ENCODE measurements at regions not wholly inside any gene's neighbourhood (a gene's known extent, or its start where the extent isn't known, plus 50 kb on each side); places are given as distances from the start of the nearest gene placed in this dataset.
"Not testable (repeated sequence)": the region's sequence is repeated elsewhere in the genome, so short reads cannot be mapped to it uniquely, and the experiment has no call there.

DNA sequence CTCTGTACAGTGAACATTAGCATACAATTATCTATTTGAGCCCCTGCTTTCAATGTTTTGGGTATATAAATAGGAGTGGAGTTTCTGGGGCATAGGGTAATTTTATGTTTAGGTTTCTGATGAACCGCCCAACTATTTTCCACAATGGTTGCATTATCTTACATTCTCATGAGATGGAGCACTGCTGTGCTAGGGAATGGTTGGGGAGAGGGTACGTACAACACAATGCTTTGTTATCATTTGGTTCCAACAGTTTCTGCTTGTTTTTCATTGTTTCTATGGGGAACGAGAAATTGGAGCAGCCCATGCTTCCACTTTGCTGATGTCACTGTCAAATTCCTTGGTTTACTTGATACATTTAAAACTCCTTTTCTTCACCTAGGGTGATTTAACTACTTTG is 1115.3 kb downstream of the REEP3 start:
- DNase-seq (ENCODE audit: low read depth in 2 of 2, low spot score in 1 of 2): no peak

DNA sequence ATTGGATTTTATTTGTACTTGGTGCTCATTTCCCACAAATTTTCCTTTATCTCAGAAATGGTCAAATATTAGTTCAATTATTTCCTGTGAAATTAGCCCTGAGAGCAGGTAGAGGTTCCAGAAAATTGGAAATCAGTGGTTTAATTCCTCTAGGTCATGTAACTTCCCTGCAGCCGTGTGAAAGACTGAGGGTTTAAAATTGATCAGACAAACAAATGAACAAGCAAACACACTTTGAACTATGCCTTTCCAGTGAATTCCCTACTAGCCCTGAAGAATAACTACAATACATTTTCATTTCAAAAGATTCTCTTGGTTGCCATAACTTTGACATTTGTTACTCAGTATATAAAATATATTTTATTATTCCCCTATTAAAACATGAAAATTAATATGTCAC is 1116.7 kb downstream of the REEP3 start:
- no peak for DNase-seq (ENCODE audit: low read depth in 2 of 2, low spot score in 1 of 2)

DNA sequence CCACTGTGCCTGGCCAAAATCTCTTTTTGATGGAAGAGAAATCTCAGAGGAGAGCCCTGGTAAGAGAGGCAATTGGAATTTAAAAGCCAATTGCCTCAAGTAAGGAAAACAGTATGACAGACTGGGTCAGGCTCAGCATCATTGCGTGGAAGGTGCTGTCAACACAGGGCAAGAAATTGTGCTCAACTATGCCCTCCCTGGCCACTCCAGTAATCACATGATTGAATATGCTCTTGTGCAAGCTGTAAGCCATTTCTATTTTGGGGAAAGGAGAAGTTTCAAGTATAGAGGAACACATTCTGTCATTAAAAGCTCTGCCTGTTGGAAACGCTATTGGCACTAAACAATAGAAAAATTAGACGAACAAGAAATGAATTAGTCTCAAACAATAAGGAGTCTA is 1127.7 kb downstream of the REEP3 start:
- no peak for DNase-seq (ENCODE audit: low read depth in 2 of 2, low spot score in 1 of 2)

DNA sequence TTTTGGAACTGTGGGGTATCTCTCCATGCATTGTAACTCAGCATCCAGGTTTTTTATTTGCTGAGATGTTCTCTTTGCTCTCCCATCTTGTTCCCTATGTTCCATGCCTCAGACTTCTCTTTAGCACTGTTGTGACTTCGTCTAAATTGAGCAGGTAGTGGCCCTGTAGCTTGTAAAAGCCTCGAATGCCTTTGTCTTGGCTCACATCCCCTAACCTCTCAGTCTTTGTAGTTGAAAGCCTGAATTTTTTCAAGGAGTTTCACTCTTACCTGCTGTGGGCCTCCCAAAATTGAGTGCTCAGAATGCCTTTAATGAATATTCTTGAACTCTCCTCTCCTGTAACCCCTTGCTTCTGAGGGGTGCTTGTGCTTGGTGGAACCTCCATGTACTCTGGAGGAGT is 1137.3 kb downstream of the REEP3 start:
- DNase-seq (ENCODE audit: low read depth in 2 of 2, low spot score in 1 of 2): no peak

DNA sequence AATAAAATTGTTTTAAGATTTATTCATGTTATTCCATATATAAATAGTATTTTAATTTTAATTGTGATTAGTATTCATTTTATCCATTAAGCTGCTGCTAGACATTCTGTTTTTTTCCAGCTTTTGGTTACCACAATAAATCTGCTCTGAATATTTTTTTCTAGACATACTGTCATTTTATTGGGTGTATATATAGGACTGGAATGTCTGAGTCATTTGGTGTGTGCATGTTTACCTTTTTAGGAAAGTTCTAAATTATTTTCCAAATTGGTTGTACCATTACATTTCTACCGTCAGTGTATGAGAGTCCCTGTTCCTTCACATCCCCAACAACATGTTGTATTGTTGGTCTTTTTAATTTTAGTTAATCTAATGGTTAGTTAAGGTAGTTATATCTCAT is 1138.1 kb downstream of the REEP3 start:
- DNase-seq (ENCODE audit: low read depth in 2 of 2, low spot score in 1 of 2): no peak

DNA sequence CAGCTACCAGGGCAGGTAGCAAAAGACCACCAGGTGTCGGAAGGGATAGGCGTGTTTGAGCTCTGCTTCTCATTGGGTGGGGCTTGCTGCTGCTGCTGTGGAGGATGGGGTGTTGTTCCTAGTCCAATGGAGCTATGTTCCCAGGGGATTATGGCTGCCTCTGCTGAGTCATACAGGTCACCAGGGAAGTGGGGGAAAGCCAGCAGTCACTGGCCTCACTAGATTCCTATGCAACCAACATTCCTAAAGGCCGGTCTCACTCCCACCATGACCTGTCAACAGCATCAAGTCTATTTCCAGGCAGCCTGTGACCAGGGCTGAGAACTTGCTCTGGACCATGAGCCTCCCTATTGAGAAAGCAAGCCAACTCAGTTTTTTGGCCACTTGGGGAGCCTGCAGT is 1160.8 kb downstream of the REEP3 start:
- no peak for DNase-seq (ENCODE audit: low read depth in 2 of 2, low spot score in 1 of 2)

DNA sequence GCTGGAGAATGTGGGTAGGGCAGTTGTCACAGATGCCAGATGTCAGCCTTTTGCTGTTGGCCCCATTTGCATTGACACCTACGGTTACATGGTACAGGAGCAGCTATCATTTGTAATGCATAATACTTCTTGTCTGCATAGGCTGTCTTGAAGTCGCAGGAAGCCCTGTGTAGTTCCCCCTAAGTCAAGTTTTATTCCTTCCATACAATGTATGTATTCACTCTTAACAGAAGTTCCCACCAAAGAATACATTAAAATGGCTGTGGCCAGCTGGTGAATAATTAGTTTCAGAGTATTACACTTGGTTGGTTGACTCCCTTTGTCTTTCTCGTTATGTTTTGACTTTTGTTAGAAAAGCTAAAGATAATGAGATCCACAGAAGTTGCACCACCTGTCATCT is 1169.0 kb downstream of the REEP3 start:
- DNase-seq (ENCODE audit: low read depth in 2 of 2, low spot score in 1 of 2): no peak

DNA sequence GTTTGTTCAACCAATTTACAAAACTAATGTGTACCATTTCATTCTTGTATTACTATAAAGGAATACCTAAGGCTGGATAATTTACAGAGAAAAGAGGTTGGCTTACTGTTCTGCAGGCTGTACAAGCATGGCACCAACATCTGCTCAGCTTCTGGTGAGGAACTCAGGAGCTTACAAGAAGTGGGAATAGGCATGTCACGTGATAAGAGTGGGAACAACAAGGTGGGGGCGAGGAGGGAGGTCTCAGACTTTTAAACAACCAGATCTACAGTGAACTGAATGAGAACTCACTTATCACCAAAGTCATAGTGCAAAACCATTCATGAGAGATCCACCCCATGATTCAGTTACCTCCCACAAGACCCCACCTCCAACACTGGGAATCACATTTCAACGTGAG is 1178.0 kb downstream of the REEP3 start:
- DNase-seq (ENCODE audit: low read depth in 2 of 2, low spot score in 1 of 2): no peak

DNA sequence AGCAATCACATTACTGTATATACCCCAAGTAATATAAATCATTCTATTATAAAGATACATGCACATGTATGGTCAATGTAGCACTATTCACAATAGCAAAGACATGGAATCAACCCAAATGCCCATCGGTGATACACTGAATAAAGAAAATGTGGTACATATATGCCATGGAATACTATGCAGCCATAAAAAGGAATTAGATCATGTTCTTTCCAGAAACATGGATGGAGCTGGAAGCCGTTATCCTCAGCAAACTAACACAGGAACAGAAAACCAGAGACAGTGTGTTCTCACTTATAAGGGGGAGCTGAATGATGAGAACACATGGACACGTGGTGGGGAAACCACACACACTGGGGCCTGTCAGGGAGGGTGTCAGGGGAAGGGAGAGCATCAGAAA is 1180.9 kb downstream of the REEP3 start:
- DNase-seq (ENCODE audit: low read depth in 2 of 2, low spot score in 1 of 2): not testable (repeated sequence)

DNA sequence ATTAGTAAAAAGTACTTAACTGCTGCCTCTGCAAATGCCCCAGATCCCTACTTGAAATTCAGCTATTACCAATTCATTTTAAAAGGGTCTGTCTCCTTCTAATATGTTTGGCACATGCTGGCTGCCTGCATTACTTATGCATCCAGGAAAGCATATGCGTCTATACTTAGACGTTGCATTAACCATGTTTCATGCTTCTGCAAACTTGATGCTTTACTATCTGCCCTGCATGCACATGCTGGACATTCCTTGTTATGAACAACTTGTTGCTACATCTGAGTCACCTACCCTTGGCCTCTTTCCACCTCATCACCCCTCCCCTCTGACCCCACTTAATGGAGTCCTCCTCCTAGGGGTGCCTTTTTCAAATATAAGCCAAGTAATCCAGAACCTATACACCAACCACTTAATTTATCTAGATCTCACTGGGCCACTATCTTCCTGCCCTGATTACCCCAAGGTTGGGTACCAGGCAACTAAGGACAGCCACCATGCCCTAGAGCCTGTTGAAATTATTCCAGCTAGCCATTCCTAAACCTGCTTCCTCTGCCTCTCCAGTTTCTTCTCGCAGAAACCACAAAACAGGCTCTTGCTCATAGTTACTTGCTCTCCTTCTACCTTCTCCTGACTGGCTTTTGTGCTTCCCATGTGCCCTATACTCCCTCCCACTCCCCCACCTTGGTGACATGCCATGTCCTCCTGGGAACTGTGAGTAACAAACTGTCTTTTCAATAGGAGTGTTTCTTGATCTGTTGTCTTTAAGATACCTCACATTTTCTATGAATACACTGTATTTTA is 1187.9 kb downstream of the REEP3 start:
- no peak for DNase-seq (ENCODE audit: low read depth in 2 of 2, low spot score in 1 of 2)

DNA sequence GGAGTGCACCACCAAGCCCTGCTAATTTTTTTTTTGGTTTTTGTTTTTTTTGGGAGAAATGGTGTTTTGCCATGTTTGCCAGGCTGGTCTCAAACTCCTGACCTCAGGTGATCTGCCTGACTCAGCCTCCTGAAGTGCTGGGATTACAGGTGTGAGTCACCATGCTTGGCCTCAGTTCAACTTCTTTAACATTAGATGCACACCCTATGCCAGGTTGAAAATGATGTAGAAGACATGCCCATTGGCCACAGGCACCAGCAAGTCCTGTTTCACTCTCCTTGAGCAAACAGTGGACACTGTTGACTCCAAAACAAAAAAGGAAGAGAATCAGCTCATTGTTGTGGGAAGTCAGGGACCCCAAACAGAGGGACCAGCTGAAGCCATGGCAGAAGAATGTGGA is 1205.3 kb downstream of the REEP3 start:
- DNase-seq (ENCODE audit: low read depth in 2 of 2, low spot score in 1 of 2): no peak

DNA sequence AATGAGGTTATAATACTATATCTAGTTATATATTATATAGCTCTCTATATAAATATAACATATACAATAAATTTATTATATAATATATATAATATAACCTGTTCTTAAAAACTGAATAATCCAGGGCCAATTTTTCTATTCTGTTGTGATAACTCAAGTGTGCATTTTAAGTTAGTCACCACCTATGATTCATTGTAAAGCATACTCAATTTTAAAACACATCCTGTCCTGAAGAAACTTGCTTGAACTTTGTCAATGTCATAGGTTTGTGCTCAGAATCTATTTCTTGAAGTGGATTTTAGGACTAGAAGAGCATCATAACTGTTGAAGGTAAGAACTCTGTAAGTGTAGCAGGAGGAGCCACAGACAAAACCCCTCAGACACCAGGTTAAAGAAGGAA is 1209.8 kb downstream of the REEP3 start:
- DNase-seq (ENCODE audit: low read depth in 2 of 2, low spot score in 1 of 2): no peak

DNA sequence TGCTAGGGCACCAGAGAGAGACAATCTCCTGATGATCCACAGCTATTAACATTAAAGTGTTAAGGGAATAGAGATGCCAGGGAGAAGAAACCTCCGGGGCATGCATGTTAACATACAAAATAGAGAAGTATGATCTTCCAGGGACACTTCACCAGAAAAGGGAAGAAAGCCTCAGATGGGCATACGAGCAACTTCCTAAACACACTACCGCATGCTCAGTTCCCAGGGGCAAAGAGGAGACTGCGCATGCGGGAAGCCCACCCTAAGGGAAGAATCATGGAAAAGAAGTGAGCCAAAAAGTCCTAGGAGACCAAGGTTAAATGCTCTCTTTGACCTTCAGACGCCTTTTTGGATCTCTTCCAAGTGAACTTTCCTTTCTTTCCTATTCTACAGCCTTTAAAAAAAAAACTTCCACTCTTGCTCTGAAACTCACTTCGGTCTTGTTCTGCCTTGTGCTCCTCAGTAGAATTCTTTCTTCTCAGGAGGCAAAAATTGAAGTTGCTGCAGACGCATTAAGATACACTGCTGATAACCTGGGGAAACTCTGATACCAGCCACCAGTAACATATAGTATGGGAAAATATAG is 1211.3 kb downstream of the REEP3 start:
- no peak for DNase-seq (ENCODE audit: low read depth in 2 of 2, low spot score in 1 of 2)

DNA sequence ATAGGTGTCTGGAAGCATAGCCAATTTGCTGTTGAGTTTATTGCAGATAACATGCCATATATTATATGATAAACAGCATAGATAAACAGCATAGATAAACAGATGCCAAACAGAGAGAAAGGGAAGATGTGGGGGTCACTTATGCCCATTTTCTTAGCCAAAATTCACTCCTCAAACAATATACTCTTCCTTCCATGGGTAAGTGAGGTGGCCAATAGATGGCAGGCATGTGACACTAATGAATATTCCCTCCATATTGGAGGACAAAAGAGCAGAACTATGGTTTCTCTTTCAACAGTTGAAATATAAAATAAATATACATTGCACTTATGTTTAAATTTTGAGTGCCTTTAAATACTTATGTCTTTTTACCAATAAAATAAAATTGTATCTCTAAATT is 1212.8 kb downstream of the REEP3 start:
- no peak for DNase-seq (ENCODE audit: low read depth in 2 of 2, low spot score in 1 of 2)

DNA sequence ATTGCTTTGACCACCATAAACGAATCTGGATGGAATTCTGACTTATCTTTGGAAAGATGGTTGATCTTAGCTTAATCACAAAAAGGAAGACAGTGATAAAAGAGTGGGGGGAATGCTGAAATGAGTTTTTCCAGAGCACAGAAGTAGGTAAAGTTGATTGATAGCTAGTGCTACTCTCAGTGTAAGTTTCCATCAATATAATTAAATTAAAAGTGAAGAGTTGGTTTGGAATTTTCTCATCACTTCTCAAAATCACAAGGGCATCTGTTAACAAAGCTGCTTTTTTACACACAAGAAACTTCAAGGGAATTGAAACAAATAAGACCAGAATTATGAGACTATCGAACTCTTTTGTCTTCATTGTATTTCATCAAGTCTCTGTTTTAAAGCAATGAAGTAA is 1217.3 kb downstream of the REEP3 start:
- no peak for DNase-seq (ENCODE audit: low read depth in 2 of 2, low spot score in 1 of 2)

DNA sequence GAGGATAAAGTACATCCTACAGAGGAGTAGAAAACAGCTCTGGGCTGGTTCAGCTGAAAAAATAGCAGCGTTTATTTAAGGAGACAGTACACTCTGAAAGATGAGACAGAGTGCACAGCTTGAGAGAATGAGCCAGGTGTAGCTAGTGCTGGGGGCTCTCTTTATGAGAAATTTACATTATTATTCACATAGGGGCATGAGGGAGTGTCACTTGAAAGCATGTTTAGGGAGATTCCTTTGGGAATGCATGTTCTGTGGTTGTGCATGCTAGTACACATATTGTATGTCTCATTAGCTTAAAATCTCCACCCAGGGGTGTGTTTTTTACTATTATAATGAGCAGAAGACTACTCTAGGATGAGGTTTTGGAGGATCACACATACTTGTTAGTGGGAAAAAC is 1224.4 kb downstream of the REEP3 start:
- DNase-seq (ENCODE audit: low read depth in 2 of 2, low spot score in 1 of 2): no peak

DNA sequence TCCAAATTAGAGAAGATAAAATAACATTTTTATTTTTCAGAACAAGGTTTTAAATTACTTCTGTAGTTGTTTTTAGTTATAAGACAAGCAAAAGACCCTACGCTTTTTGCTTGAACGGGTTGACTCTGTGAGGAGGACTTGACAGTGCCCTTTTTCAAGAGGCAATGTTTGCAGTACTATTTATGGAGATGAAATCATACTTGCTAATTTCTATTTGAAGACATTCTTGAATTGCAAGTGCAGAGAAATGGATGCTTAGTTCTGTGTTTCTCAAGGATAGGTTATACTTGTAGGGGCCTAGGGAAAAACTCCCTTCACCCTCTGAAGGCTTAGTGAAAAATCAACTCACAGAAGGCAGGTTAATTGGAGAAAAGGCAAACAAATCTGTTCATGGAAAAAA is 1229.5 kb downstream of the REEP3 start:
- DNase-seq (ENCODE audit: low read depth in 2 of 2, low spot score in 1 of 2): no peak

DNA sequence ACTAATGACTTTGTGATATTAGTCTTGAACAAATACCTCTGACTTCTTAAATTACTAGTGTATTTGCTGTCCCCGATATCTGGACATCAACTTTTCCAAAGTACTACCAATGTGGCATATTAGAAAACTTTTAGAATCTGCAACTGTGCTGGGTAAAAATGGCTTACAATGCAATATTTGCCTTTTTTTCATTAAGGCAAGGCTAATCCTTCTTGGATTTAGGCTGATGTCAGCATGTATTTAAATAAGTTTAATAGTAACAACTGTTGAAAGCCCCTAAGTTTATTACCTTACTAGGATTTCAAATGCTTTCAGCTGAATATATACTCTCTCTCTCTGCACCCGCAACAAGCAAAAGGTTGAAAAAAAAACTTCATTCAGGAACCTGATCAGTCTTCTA is 1232.3 kb downstream of the REEP3 start:
- DNase-seq (ENCODE audit: low read depth in 2 of 2, low spot score in 1 of 2): no peak

DNA sequence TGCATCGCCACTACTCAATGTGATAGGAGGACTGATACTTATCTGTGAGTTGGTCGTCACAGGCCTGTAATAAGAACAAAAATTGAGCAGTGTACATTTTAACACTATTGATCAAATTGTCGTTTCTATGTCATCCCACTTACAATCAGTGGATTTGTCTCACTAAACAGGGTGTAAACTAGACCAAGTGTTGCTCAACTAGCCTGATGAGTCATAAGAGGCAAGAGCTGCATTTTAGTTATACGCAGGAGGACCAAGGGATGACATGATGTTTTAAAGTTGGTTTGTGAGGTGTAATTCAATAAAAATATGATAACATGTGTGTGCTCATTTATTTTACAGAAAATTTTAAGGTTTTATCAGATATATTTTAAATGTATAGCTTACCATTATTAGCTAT is 1239.2 kb downstream of the REEP3 start:
- DNase-seq (ENCODE audit: low read depth in 2 of 2, low spot score in 1 of 2): no peak

DNA sequence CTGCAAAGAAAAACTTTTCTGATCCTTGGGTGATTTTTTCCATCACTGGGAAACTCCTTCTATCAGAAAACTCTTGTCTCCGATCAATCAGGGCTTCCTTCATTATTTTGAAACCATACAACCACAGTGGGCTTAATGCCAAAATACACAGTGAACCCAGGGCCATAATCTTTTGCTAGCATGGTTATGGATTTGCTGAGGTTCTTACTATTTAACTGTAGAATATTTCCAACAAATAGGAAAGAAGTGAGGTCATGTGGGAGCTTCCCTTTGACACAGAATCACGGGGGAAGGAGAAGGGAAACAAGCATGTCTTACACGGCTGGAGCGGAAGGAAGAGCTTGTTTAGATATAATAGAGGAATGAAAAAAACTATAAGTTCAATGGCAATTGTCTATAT is 1241.7 kb downstream of the REEP3 start:
- DNase-seq (ENCODE audit: low read depth in 2 of 2, low spot score in 1 of 2): no peak

DNA sequence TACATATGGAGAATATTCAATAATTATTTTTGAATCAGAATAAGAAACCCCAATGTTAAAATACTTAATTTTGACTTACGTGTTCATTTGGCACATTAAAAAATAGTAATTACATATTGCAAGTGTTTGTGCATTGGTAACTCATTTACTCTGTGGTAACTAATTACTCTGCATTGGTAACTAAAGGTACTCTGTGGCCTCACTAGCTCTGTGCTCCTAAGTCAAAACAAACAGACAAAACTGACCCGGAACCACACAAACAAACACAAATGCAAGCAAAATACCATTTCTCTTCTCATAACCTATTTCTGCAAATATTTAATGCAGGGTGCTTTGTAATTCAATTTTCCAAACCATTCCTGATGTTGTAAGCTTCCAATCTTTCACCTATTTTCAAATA is 1244.3 kb downstream of the REEP3 start:
- no peak for DNase-seq (ENCODE audit: low read depth in 2 of 2, low spot score in 1 of 2)

DNA sequence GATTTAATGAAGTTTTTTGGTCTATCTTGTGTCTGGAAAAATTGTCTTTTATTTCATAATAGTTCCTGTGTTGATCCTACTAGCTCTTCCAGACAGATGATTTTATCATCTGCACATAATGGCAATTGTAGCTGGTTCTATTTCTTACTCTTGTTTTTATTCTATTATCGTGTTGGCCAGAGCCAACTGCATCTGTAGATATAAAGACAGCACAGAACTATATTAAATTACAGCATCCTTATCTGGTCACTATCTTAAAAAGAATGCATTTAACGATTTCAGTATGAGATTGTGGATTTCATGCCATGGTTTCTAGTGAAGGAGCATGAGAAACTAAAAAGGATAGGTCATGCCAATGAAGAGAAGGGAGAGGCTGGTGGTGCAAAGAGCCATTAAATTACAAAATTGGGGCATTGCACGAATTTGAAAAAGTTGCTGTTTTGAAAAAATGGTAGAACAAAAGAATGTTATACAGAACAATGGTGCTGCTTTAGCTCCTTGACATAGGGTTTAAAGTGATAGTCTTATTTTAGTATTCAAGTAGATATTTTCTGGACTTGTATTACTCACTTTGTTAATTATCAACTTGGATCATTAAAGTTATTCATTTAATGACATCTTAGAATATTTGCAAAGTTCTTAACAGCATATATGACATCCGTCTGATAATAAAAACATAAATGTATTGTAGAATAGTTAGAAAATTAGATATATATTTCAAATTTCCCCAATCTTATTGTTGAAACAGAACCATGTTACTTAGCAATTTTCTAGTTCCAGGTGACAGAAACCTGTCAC is 1250.3 kb downstream of the REEP3 start:
- DNase-seq (ENCODE audit: low read depth in 2 of 2, low spot score in 1 of 2): no peak

All from stimulated activated CD8-positive, alpha-beta memory T cell treated with anti-CD3 and anti-CD28 coated beads, Interleukin-4, amount 100 ng/mL, for 1 hour (primary cell).